A549 (cell line): ENCODE measurements at regions not wholly inside any gene's neighbourhood (a gene's known extent, or its start where the extent isn't known, plus 50 kb on each side); places are given as distances from the start of the nearest gene placed in this dataset.

Experiments
- FOSL2 ChIP-seq, 2 experiments: fragments of 450-650 bp in 1 of 2; fragments of >200 bp in 1 of 2; sonication (Bioruptor Twin) in 1 of 2; formaldehyde crosslinking; IDR thresholded peaks; 2 replicates each; pipeline versions ENCODE4 v1.5.0 to v1.6.1; 2016 to 2020; ENCODE audit warnings: mild to moderate bottlenecking in 1 of 2, moderate library complexity in 1 of 2
- TF ChIP-seq, protein P1 (sequence below): IDR thresholded peaks from 2 replicates; pipeline ENCODE4 v1.6.1; 2012; ENCODE audit warnings: low read depth, borderline replicate concordance
- TF ChIP-seq, protein P2 (sequence below): fragments of >200 bp; sonication (Bioruptor Twin); formaldehyde crosslinking; IDR thresholded peaks from 3 replicates; pipeline ENCODE4 v1.5.1; 2016
- TF ChIP-seq, protein P3 (sequence below): IDR thresholded peaks from 2 replicates; pipeline ENCODE4 v1.6.1; 2012
- TF ChIP-seq, protein P4 (sequence below): fragments of 150-350 bp; IDR thresholded peaks from 2 replicates; pipeline ENCODE4 v1.6.1; 2014; ENCODE audit warnings: low read depth, mild to moderate bottlenecking, low read length

- TF ChIP-seq, protein P1, sequence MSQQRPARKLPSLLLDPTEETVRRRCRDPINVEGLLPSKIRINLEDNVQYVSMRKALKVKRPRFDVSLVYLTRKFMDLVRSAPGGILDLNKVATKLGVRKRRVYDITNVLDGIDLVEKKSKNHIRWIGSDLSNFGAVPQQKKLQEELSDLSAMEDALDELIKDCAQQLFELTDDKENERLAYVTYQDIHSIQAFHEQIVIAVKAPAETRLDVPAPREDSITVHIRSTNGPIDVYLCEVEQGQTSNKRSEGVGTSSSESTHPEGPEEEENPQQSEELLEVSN = no peak
- TF ChIP-seq, protein P2, sequence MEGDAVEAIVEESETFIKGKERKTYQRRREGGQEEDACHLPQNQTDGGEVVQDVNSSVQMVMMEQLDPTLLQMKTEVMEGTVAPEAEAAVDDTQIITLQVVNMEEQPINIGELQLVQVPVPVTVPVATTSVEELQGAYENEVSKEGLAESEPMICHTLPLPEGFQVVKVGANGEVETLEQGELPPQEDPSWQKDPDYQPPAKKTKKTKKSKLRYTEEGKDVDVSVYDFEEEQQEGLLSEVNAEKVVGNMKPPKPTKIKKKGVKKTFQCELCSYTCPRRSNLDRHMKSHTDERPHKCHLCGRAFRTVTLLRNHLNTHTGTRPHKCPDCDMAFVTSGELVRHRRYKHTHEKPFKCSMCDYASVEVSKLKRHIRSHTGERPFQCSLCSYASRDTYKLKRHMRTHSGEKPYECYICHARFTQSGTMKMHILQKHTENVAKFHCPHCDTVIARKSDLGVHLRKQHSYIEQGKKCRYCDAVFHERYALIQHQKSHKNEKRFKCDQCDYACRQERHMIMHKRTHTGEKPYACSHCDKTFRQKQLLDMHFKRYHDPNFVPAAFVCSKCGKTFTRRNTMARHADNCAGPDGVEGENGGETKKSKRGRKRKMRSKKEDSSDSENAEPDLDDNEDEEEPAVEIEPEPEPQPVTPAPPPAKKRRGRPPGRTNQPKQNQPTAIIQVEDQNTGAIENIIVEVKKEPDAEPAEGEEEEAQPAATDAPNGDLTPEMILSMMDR = no peak
- TF ChIP-seq, protein P3, sequence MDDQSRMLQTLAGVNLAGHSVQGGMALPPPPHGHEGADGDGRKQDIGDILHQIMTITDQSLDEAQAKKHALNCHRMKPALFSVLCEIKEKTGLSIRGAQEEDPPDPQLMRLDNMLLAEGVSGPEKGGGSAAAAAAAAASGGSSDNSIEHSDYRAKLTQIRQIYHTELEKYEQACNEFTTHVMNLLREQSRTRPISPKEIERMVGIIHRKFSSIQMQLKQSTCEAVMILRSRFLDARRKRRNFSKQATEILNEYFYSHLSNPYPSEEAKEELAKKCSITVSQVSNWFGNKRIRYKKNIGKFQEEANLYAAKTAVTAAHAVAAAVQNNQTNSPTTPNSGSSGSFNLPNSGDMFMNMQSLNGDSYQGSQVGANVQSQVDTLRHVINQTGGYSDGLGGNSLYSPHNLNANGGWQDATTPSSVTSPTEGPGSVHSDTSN = no peak
- TF ChIP-seq FOSL2 (IDR thresholded peaks at IDR 0.05) = no peak
- TF ChIP-seq FOSL2 (CRISPR knock-in tag; IDR thresholded peaks at IDR 0.05) = no peak
- TF ChIP-seq, protein P4, sequence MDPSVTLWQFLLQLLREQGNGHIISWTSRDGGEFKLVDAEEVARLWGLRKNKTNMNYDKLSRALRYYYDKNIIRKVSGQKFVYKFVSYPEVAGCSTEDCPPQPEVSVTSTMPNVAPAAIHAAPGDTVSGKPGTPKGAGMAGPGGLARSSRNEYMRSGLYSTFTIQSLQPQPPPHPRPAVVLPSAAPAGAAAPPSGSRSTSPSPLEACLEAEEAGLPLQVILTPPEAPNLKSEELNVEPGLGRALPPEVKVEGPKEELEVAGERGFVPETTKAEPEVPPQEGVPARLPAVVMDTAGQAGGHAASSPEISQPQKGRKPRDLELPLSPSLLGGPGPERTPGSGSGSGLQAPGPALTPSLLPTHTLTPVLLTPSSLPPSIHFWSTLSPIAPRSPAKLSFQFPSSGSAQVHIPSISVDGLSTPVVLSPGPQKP = no peak
These were observed 504.0 kb upstream of the CBLB start for GRCh38 chr3:106372806-106373190.
